Right lobe of liver (tissue), 6 donors: ENCODE measurements at regions not wholly inside any gene's neighbourhood (a gene's known extent, or its start where the extent isn't known, plus 50 kb on each side); places are given as distances from the start of the nearest gene placed in this dataset.

Source experiments
- ATAC-seq, 4 donors: fragments of 200-7000 bp; cut with Tn5 transposase; one replicate each; pipeline ENCODE4 v1.9.1; 2020; ENCODE audit warnings: mild to moderate bottlenecking in 4 of 4, moderate library complexity in 4 of 4
- DNase-seq, 3 donors: peaks; one replicate each; pipeline ENCODE4 v3.0.0-alpha.2; 2020
- H3K27ac ChIP-seq, 3 donors: fragments of 200-600 bp; one replicate each; pipeline ENCODE4 v1.8.0; 2022
- H3K27me3 ChIP-seq, 2 donors: fragments of 200-600 bp; one replicate each; pipeline ENCODE4 v1.8.0; 2022
- H3K36me3 ChIP-seq, 4 donors: fragments of 200-600 bp; sonication (generic) in 1 of 4; one replicate each; pipeline versions ENCODE4 v1.5.1 to v1.8.0; 2017 to 2022; ENCODE audit warnings: control low read depth in 1 of 4
- H3K4me1 ChIP-seq, 4 donors: fragments of 200-600 bp; sonication (generic) in 1 of 4; one replicate each; pipeline versions ENCODE4 v1.5.1 to v1.8.0; 2017 to 2022; ENCODE audit warnings: control low read depth in 1 of 4
- H3K4me3 ChIP-seq, 3 donors: fragments of 200-600 bp; one replicate each; pipeline ENCODE4 v1.8.0; 2022
- H3K9me3 ChIP-seq, 4 donors: fragments of 200-600 bp; sonication (generic) in 1 of 4; one replicate each; pipeline versions ENCODE4 v1.5.1 to v1.8.0; 2017 to 2022; ENCODE audit warnings: control low read depth in 1 of 4
- POLR2A ChIP-seq: fragments of 450-650 bp; IDR thresholded peaks from one replicate; pipeline ENCODE4 v1.6.1; 2017; ENCODE audit warnings: antibody characterized with exemption, mild to moderate bottlenecking
- WGBS: methylation state at CpG from one replicate; pipeline ENCODE4 v1.1.6; 2018; ENCODE audit warnings: low coverage, low lambda C conversion rate; ENCODE audit not compliant: insufficient coverage; ENCODE audit errors: missing lambda C conversion rate; 5-methylcytosine and 5-hydroxymethylcytosine counted together
- intact Hi-C, 2 donors: fragments of 100-400 bp; cut with DNase I; formaldehyde crosslinking; loops; one replicate each; pipeline versions ENCODE4 v1.11.2 to v1.14.1; 2022
- TF ChIP-seq, protein P1 (sequence below), 4 donors: fragments of 200-600 bp in 3 of 4; fragments of 450-650 bp in 1 of 4; IDR thresholded peaks; one replicate each; pipeline versions ENCODE4 v1.5.1 to v1.8.0; 2016 to 2022; ENCODE audit warnings: antibody characterized with exemption in 4 of 4, mild to moderate bottlenecking in 2 of 4
- donor health status: DM: no; HTN: yes; CAD: no.
- donor health status: DM: no; HTN: no; CAD: no.
- donor health status: DM: no; HTN: no; CAD: no.
- donor health status: DM: no; HTN: yes; CAD: no.
- donor health status: DM: no; HTN: yes; CAD: no.

DNA sequence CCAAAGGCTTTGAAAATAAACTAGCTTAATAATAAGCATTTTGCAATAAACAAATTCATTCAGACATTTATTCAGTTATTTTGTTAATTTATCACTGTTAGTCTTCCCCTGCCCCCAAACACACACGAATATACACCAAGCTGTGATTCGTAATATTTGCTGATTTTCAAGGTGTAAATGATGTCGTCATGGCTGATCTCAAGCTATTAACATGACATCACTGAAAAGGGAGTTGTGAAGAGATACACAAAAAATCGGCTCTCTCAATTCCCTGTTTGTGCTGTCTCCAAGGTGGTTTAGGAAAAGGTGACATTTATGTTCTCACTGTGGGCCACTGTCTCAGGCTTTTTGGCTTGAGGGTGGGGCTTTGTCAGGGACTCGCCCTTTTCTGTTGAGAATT is 413.3 kb downstream of the CDH9 start:
- no peak overlapping the region for H3K4me3 ChIP-seq
- intact Hi-C loops: no loop called here
- no peaks in the 10 kb centered on the region for H3K9me3 ChIP-seq
- no peaks in the 10 kb centered on the region for H3K4me1 ChIP-seq
- ATAC-seq (no peak), DNase-seq (no peak)
- WGBS: 50% methylated on average over 5 of the region's 5 CpGs
- no peak for TF ChIP-seq POLR2A
- TF ChIP-seq, protein P1, sequence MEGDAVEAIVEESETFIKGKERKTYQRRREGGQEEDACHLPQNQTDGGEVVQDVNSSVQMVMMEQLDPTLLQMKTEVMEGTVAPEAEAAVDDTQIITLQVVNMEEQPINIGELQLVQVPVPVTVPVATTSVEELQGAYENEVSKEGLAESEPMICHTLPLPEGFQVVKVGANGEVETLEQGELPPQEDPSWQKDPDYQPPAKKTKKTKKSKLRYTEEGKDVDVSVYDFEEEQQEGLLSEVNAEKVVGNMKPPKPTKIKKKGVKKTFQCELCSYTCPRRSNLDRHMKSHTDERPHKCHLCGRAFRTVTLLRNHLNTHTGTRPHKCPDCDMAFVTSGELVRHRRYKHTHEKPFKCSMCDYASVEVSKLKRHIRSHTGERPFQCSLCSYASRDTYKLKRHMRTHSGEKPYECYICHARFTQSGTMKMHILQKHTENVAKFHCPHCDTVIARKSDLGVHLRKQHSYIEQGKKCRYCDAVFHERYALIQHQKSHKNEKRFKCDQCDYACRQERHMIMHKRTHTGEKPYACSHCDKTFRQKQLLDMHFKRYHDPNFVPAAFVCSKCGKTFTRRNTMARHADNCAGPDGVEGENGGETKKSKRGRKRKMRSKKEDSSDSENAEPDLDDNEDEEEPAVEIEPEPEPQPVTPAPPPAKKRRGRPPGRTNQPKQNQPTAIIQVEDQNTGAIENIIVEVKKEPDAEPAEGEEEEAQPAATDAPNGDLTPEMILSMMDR (IDR thresholded peaks at IDR 0.05): no peak
- no peaks in the 10 kb centered on the region for H3K36me3 ChIP-seq
- no peaks in the 10 kb centered on the region for H3K27me3 ChIP-seq
- H3K27ac ChIP-seq: no peak overlapping the region

DNA sequence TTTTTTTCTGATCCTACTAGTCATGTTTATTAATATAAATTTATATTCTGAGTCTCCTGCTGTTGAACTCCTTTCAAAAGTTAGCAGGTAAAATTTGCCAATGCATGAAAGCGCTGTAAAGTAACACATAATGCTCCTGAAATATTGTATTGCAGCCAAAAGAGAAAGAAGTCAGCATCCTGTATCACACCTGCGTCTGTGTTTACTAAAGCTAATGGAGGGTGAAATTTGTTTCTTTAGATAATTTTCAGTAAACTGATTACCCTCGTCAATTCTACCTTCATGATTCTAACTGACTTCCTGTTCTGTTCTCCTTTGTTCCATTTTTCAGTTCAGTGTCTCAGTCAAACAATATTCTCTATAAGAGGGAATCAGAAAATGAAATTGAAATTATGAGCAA is 415.4 kb downstream of the CDH9 start:
- Histone ChIP-seq H3K36me3 (no peaks in the 10 kb centered on the region), H3K9me3 (no peaks in the 10 kb centered on the region), H3K4me3 (no peak overlapping the region), H3K27me3 (no peaks in the 10 kb centered on the region), H3K4me1 (no peaks in the 10 kb centered on the region), H3K27ac (no peak overlapping the region)
- ATAC-seq (no peak), DNase-seq (no peak)
- TF ChIP-seq, protein P1 (IDR thresholded peaks at IDR 0.05): no peak
- TF ChIP-seq POLR2A: no peak
- 28% methylated on average over 3 of the region's 3 CpGs for WGBS
- intact Hi-C loops: no loop called here

DNA sequence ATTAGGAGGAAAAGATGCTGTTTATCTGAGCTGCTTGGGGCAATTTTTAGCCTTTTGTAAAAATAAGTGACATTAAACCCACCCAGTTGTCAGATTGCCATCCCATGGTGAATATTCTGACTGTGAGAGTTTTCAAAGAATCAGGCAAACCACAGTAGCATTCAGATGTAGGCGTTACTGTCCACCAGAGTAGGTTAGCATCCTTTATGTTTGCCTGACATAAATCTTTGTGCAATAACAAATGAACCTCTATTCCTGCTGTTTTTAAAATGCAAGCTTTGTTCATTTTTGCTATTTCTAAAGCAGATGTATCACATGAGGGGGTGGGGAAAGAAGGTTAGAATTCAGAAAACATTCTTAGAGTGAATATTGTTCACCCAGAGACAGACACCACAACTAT is 427.8 kb downstream of the CDH9 start:
- Histone ChIP-seq H3K36me3 (no peaks in the 10 kb centered on the region), H3K4me3 (no peak overlapping the region), H3K27me3 (no peaks in the 10 kb centered on the region), H3K4me1 (no peaks in the 10 kb centered on the region), H3K27ac (no peak overlapping the region), H3K9me3 (no peaks in the 10 kb centered on the region)
- 38% methylated on average over 1 of the region's 1 CpG for WGBS
- no peak for ATAC-seq
- DNase-seq: no peak
- intact Hi-C loops: no loop called here
- TF ChIP-seq, protein P1 (IDR thresholded peaks at IDR 0.05): no peak
- TF ChIP-seq POLR2A: no peak

DNA sequence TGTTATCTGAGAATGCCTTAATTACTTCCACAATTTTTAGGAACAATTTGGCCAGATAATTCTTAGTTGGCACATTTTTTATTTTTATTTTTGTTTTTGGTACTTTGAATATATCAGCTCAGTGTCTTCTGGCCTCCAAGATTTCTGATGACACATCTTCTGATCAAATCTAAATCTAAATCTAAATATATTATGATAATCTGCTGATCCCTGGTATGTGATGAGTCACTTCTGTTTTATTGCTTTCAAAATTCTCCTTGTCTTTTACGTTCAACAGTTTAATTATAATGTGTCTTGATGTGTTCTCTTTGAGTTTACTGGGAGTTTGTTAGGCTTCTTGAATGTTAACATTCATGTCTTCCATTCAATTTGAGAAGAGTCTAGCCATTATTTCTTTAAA is 436.8 kb downstream of the CDH9 start:
- intact Hi-C loops: no loop called here
- no peaks in the 10 kb centered on the region for H3K27me3 ChIP-seq
- H3K4me3 ChIP-seq: no peak overlapping the region
- no peak for DNase-seq
- H3K36me3 ChIP-seq: no peaks in the 10 kb centered on the region
- ATAC-seq: no peak
- H3K9me3 ChIP-seq: no peaks in the 10 kb centered on the region
- no peaks in the 10 kb centered on the region for H3K4me1 ChIP-seq
- TF ChIP-seq, protein P1 (IDR thresholded peaks at IDR 0.05): no peak
- no peak for TF ChIP-seq POLR2A
- no peak overlapping the region for H3K27ac ChIP-seq
- 32% methylated on average over 1 of the region's 1 CpG for WGBS
